Vagina (tissue), 2 donors: ENCODE measurements at regions not wholly inside any gene's neighbourhood (a gene's known extent, or its start where the extent isn't known, plus 50 kb on each side); places are given as distances from the start of the nearest gene placed in this dataset.

ENCODE experiments used
- POLR2A ChIP-seq, 2 donors: fragments of 450-650 bp; IDR thresholded peaks; one replicate each; pipeline ENCODE4 v1.6.1; 2017; ENCODE audit warnings: antibody characterized with exemption in 2 of 2, mild to moderate bottlenecking in 2 of 2, moderate library complexity in 2 of 2
- TF ChIP-seq, protein P1 (sequence below), 3 experiments: fragments of 450-650 bp in 2 of 3; fragments of 200-600 bp in 1 of 3; sonication (generic) in 1 of 3; IDR thresholded peaks; one replicate each; pipeline ENCODE4 v1.5.1; 2017 to 2019; ENCODE audit warnings: antibody characterized with exemption in 3 of 3, mild to moderate bottlenecking in 2 of 3, moderate library complexity in 2 of 3

GRCh38 chr16:13421726-13422125 is 498.2 kb upstream of the ERCC4 start:
- no peak for TF ChIP-seq POLR2A (IDR thresholded peaks at IDR 0.05)
- TF ChIP-seq, protein P1, sequence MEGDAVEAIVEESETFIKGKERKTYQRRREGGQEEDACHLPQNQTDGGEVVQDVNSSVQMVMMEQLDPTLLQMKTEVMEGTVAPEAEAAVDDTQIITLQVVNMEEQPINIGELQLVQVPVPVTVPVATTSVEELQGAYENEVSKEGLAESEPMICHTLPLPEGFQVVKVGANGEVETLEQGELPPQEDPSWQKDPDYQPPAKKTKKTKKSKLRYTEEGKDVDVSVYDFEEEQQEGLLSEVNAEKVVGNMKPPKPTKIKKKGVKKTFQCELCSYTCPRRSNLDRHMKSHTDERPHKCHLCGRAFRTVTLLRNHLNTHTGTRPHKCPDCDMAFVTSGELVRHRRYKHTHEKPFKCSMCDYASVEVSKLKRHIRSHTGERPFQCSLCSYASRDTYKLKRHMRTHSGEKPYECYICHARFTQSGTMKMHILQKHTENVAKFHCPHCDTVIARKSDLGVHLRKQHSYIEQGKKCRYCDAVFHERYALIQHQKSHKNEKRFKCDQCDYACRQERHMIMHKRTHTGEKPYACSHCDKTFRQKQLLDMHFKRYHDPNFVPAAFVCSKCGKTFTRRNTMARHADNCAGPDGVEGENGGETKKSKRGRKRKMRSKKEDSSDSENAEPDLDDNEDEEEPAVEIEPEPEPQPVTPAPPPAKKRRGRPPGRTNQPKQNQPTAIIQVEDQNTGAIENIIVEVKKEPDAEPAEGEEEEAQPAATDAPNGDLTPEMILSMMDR (IDR thresholded peaks at IDR 0.05) = no peak
